ENCODE measurements at regions not wholly inside any gene's neighbourhood (a gene's known extent, or its start where the extent isn't known, plus 50 kb on each side); places are given as distances from the start of the nearest gene placed in this dataset.

DNA sequence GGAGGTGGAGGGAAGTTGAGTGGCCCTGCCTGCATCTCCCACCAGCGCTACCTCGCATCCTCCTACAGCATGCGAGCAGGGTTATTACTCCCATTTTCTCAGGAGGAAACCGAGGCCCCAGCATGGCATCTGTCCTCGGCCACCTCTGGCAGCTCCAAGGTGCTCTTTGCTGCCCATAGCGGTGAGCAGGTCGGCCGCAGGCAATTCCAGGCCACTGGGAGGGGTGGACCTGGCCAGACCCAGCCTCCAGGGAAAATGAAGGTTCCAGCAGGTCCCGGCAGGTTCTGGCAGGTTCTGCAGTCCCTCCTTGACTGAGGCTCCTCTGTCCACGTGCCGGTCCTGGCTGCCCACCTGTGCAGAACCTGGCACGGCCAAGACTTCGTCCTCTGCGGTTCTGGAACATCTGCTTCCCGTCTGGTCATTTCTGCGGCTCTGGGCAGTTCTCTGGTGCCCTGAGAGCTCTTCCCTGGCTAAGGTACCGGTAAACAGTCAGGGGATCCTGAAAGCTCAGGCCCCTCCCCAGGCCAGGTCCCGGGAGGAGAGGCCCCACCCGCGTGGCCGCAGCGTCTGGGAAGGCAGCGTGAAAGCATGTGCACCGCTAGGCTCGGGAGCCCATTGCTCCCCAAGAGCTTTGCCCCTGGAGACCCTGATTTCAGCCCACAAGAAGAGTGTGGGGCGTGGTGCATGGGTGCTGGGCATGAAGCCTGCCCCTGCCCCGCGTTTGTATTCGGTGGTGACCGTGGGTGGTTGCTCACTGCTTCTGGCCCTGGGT lies 112.0 kb upstream of the ADRA2C start:
- Histone ChIP-seq H3K27ac (replicated peaks) (no peak overlapping the region), H3K4me3 (no peak overlapping the region), H3K4me1 (no peaks in the 10 kb centered on the region), H3K27me3 (ENCODE audit: low read depth) (peaks cover 99% of the 10 kb centered on the region), H3K9me3 (replicated peaks) (no peaks in the 10 kb centered on the region), H3K36me3 (no peaks in the 10 kb centered on the region)
- TF ChIP-seq CTCF (IDR thresholded peaks at IDR 0.05; ENCODE audit: borderline replicate concordance), result no peak
- no peak for DNase-seq
- intact Hi-C loops (cut with micrococcal nuclease), result no loop called here

GRCh38 chr4:3652586-3652985 lies 113.6 kb upstream of the ADRA2C start:
- TF ChIP-seq CTCF (IDR thresholded peaks at IDR 0.05; ENCODE audit: borderline replicate concordance), result no peak
- no peaks in the 10 kb centered on the region for H3K4me1 ChIP-seq
- intact Hi-C loops (cut with micrococcal nuclease), result no loop called here
- no peak for DNase-seq
- H3K9me3 ChIP-seq (replicated peaks), result no peaks in the 10 kb centered on the region
- H3K4me3 ChIP-seq, result no peak overlapping the region
- H3K27ac ChIP-seq (replicated peaks), result no peak overlapping the region
- H3K27me3 ChIP-seq (ENCODE audit: low read depth), result peaks cover 99% of the 10 kb centered on the region
- H3K36me3 ChIP-seq, result no peaks in the 10 kb centered on the region

GRCh38 chr4:3651267-3651845 lies 114.8 kb upstream of the ADRA2C start:
- peaks cover 99% of the 10 kb centered on the region for H3K27me3 ChIP-seq (ENCODE audit: low read depth)
- no peaks in the 10 kb centered on the region for H3K36me3 ChIP-seq
- no peak for TF ChIP-seq CTCF (IDR thresholded peaks at IDR 0.05; ENCODE audit: borderline replicate concordance)
- DNase-seq, result no peak
- no peaks in the 10 kb centered on the region for H3K4me1 ChIP-seq
- H3K27ac ChIP-seq (replicated peaks), result no peak overlapping the region
- H3K4me3 ChIP-seq, result no peak overlapping the region
- intact Hi-C loops (cut with micrococcal nuclease), result no loop called here
- no peaks in the 10 kb centered on the region for H3K9me3 ChIP-seq (replicated peaks)

- intact Hi-C loops (cut with micrococcal nuclease), result no loop called here
- Histone ChIP-seq H3K9me3 (replicated peaks) (no peaks in the 10 kb centered on the region), H3K27me3 (ENCODE audit: low read depth) (peaks cover 100% of the 10 kb centered on the region), H3K27ac (replicated peaks) (no peak overlapping the region), H3K36me3 (no peaks in the 10 kb centered on the region), H3K4me1 (no peaks in the 10 kb centered on the region), H3K4me3 (no peak overlapping the region)
- no peak for DNase-seq
- no peak for TF ChIP-seq CTCF (IDR thresholded peaks at IDR 0.05; ENCODE audit: borderline replicate concordance)
Observed at GRCh38 chr4:3649491-3649890, 116.7 kb upstream of the ADRA2C start.

DNA sequence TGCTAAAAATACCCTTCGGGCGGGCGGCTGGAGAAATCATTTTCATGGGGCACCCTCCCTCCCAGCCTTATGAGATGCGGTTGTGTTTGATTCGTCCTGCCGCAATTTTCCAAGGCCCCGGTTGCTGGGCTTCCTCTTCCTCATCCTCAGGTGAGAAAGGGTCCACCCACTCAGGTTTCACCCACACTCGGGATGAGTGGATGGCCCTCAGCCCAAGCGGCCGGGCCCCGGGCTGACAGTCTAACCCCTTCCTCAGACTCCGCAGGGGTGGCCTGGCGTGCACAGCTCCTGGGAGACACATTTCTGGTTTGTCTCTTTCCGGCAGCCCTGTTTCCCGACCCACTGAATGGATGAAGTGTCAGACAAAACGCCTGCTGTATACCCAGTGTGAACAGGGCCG lies 116.5 kb upstream of the LRPAP1 start:
- Histone ChIP-seq H3K4me3 (no peak overlapping the region), H3K27ac (replicated peaks) (no peak overlapping the region), H3K9me3 (replicated peaks) (no peaks in the 10 kb centered on the region), H3K4me1 (no peaks in the 10 kb centered on the region), H3K27me3 (ENCODE audit: low read depth) (peaks cover 100% of the 10 kb centered on the region), H3K36me3 (no peaks in the 10 kb centered on the region)
- intact Hi-C loops (cut with micrococcal nuclease), result no loop called here
- no peak for TF ChIP-seq CTCF (IDR thresholded peaks at IDR 0.05; ENCODE audit: borderline replicate concordance)
- DNase-seq, result no peak
